ENCODE measurements at regions not wholly inside any gene's neighbourhood (a gene's known extent, or its start where the extent isn't known, plus 50 kb on each side); places are given as distances from the start of the nearest gene placed in this dataset.

DNA sequence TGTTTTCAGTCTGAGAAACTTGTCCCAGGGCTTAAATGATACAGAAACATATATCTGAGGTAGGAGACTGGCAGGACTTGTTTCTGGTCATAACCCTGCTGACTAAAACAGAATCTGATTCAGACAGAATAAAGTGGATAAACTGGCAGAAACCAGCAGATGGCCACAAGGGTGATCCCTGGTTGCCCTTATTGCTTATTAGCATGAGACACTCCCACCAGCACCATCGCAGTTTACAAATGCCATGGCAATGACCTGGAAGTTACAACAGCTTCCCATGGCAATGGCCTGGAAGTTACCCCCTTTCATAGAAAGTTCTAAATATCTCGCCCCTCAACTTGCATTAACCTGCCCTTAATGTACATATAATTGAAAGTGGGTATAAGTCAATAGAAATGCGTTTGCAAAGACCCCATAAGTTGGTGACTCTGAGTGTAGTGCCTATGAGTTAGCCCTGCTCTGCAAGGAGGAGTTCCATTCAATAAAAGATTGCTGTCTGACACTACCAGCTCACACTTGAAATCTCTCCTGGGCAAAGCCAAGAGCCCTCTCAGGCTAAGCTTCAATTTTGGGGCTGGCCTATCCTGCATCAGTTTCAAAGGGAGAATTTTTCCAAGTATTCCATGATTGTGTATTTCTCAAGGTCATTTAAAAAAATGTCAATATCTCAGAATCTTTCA lies 52.9 kb upstream of the PAGE5 start:
- no peak for TF ChIP-seq CTCF (IDR thresholded peaks at IDR 0.05; ENCODE audit: low read length)
- no peak for TF ChIP-seq EZH2 (optimal IDR thresholded peaks at IDR 0.05; ENCODE audit: low read depth, low read length)
